Cardiac fibroblast (primary cell): ENCODE measurements at regions not wholly inside any gene's neighbourhood (a gene's known extent, or its start where the extent isn't known, plus 50 kb on each side); places are given as distances from the start of the nearest gene placed in this dataset.
A peak's percentile ranks its signal among the peaks of the same experiment; 100 is the strongest.

Experiments
- DNase-seq, 2 donors: peaks; one replicate each; pipeline versions ENCODE4 v3.0.0 to v3.0.0-alpha.2; 2010; ENCODE audit warnings: low read depth in 2 of 2
- H3K4me3 ChIP-seq, 2 donors: replicated peaks in 1 of 2; 1 replicate in 1 of 2; 2 replicates in 1 of 2; pipeline ENCODE4 v1.5.1; 2011; ENCODE audit warnings: low read depth in 2 of 2, low read length in 2 of 2, mild to moderate bottlenecking in 2 of 2, moderate library complexity in 1 of 2
- TF ChIP-seq, protein P1 (sequence below): IDR thresholded peaks from one replicate; pipeline ENCODE4 v1.5.1; 2011; ENCODE audit warnings: low read depth, mild to moderate bottlenecking, low read length, inconsistent platforms

DNA sequence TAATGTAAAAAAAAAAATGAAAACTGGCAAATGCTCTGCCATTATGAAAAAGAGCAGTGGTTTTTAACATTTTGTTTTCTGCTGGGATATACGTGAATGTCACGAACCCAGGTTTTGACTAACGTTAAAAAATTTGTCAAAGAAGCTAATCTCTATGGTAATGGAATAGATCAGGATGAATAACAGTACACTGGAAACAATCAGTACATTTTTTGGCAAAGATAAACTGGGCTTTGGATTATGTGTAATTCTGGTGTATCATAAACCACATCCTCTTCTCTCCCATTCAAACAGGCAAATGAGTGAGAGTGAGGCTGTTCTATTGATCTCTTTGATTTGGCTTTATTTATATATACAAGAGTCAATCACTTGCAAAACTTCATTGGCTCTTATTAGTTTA, 207.0 kb upstream of the IRX3 start:
- peak in 1 of 2 donors; percentile 72 for DNase-seq

DNA sequence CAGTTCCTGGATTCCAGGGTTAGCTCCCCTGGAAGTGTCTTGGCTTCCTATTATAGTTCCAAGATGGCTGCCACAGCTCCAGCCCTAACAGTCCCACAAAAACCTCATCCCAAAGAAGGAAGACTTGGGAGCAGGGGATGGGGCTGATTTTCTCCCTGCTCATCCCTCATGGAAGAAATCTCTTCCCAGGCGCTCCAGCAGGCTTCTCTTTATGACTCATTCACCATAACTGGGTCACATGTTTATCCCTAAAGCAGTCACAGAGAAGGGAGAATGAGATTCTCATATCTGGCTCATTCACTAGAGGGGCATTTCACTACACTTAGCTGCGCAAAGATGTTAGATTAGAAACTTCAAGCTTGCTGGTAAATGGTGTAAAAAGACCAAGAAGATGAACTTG, 206.5 kb upstream of the IRX3 start:
- peak; percentile 49 to 62 for DNase-seq

More for the DNA sequence above, 207.0 kb upstream of the IRX3 start:
- no peak overlapping the region for H3K4me3 ChIP-seq
- TF ChIP-seq, protein P1, sequence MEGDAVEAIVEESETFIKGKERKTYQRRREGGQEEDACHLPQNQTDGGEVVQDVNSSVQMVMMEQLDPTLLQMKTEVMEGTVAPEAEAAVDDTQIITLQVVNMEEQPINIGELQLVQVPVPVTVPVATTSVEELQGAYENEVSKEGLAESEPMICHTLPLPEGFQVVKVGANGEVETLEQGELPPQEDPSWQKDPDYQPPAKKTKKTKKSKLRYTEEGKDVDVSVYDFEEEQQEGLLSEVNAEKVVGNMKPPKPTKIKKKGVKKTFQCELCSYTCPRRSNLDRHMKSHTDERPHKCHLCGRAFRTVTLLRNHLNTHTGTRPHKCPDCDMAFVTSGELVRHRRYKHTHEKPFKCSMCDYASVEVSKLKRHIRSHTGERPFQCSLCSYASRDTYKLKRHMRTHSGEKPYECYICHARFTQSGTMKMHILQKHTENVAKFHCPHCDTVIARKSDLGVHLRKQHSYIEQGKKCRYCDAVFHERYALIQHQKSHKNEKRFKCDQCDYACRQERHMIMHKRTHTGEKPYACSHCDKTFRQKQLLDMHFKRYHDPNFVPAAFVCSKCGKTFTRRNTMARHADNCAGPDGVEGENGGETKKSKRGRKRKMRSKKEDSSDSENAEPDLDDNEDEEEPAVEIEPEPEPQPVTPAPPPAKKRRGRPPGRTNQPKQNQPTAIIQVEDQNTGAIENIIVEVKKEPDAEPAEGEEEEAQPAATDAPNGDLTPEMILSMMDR = no peak

DNA sequence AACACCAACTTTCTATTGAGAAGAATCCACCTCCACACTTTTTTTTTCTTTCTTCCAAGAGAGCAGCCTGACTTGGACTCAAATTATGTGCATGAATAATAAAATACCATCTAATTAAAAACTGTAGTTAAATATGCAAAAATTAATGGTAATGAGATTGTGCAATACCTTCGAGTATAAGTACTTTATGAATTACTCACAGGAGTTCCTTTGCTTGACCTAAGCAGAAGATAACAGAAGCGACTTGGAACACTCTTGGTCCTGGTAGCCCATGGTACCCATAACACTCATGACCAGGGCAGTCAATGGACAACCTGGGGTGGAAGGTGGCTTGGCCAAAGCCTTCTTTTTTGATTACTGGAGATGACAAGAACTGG, 203.5 kb upstream of the IRX3 start:
- TF ChIP-seq, protein P1 = no peak
- DNase-seq = no peak

More for the DNA sequence above, 206.5 kb upstream of the IRX3 start:
- H3K4me3 ChIP-seq = no peak overlapping the region
- TF ChIP-seq, protein P1 = no peak

GRCh38 chr16:54489225-54490111, 202.9 kb upstream of the IRX3 start:
- no peak overlapping the region for H3K4me3 ChIP-seq
- peak; percentile 38 to 44 for DNase-seq
- TF ChIP-seq, protein P1 = no peak

More for the DNA sequence above, 203.5 kb upstream of the IRX3 start:
- no peak overlapping the region for H3K4me3 ChIP-seq

- TF ChIP-seq, protein P1 = no peak
- no peak overlapping the region for H3K4me3 ChIP-seq
- DNase-seq = peak in 1 of 2 donors; percentile 12
Measured at GRCh38 chr16:54488729-54489128, 202.1 kb upstream of the IRX3 start.

DNA sequence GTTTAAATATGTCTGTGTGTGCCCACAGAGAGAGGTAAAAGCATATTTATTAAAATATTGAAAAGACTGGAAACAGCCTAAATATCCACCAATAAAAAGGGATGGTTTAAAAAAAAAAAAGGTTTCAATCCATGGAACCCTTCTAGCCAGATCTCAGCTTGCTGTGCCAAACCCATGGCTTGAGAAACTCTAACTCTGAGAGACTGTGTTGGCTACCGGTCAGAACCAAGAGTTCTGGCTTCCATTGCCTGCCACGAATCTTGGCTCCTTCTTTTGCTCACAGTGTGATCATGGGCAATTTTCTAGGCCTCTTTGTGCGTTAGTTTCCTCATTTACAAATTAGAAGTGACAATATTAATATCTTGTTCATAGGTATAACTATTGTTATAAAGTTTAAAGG, 201.3 kb upstream of the IRX3 start:
- no peak for DNase-seq
- TF ChIP-seq, protein P1 = no peak
- H3K4me3 ChIP-seq = no peak overlapping the region

DNA sequence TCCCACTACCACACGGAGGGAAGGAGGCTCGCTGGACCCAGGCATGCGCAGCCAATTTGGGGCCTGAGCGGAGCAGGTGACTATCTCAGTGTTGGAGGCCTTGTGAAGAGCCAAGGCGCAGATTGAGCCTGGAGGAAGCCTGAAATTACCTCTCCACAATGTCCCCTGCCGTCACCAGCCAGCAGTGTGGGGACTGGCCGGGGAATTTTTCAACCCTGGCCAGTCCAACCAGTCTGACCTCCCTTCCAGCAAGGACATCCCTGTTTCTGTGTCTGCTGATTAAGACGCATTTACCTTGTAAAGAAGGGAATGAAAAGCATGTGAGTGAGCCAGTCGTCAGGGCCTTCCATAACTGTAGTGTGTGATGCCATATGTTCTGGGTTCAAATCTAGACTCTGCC, 198.1 kb upstream of the IRX3 start:
- TF ChIP-seq, protein P1 = no peak
- no peak overlapping the region for H3K4me3 ChIP-seq
- DNase-seq = no peak
